ENCODE measurements at regions not wholly inside any gene's neighbourhood (a gene's known extent, or its start where the extent isn't known, plus 50 kb on each side); places are given as distances from the start of the nearest gene placed in this dataset.

- TF ChIP-seq CTCF (conservative IDR thresholded peaks at IDR 0.05; ENCODE audit: low read length) (no peak), EZH2phosphoT487 (IDR thresholded peaks at IDR 0.05; ENCODE audit: borderline replicate concordance, low read depth, low read length) (no peak)
These were observed 306.7 kb upstream of the BRINP1 start for GRCh38 chr9:119675951-119676350.

Data from OCI-LY7 (cell line).